GM12878 (cell line): ENCODE measurements at regions not wholly inside any gene's neighbourhood (a gene's known extent, or its start where the extent isn't known, plus 50 kb on each side); places are given as distances from the start of the nearest gene placed in this dataset.
A peak's percentile ranks its signal among the peaks of the same experiment; 100 is the strongest.

Experiments
- BACH1 ChIP-seq: fragments of 450-650 bp; IDR thresholded peaks from 2 replicates; pipeline ENCODE4 v1.6.1; 2017; ENCODE audit warnings: mild to moderate bottlenecking, borderline replicate concordance
- BHLHE40 ChIP-seq, 2 experiments: fragments of 450-650 bp in 1 of 2; IDR thresholded peaks; 2 replicates each; pipeline ENCODE4 v1.6.1; 2011 to 2017; ENCODE audit warnings: low read depth in 2 of 2, borderline replicate concordance in 1 of 2, improper control_type of control experiment in 1 of 2, low read length in 1 of 2, mild to moderate bottlenecking in 1 of 2
- BRCA1 ChIP-seq: IDR thresholded peaks from 2 replicates; pipeline ENCODE4 v1.6.1; 2011; ENCODE audit warnings: low read depth, low read length, improper control_type of control experiment
- CREB1 ChIP-seq: IDR thresholded peaks from 2 replicates; pipeline ENCODE4 v1.6.1; 2012; ENCODE audit warnings: low read depth, mild to moderate bottlenecking, inconsistent platforms
- DPF2 ChIP-seq: fragments of 450-650 bp; IDR thresholded peaks from 2 replicates; pipeline ENCODE4 v1.6.1; 2017; ENCODE audit warnings: mild to moderate bottlenecking
- EED ChIP-seq: sonication (generic); IDR thresholded peaks from 2 replicates; pipeline ENCODE4 v1.6.1; 2016; ENCODE audit warnings: antibody characterized with exemption, low read depth
- ESRRA ChIP-seq: IDR thresholded peaks from 2 replicates; pipeline ENCODE4 v1.6.1; 2012; ENCODE audit warnings: mild to moderate bottlenecking, low read length, improper control_type of control experiment
- ETV6 ChIP-seq, 2 experiments: fragments of 450-650 bp in 1 of 2; IDR thresholded peaks in 1 of 2; conservative IDR thresholded peaks in 1 of 2; 2 replicates each; pipeline ENCODE4 v1.6.1; 2014; ENCODE audit warnings: antibody characterized with exemption in 1 of 2, borderline replicate concordance in 1 of 2, low read depth in 1 of 2, mild to moderate bottlenecking in 1 of 2, moderate library complexity in 1 of 2
- IKZF1 ChIP-seq: fragments of 450-650 bp; conservative IDR thresholded peaks from 2 replicates; pipeline ENCODE4 v1.6.1; 2017; ENCODE audit warnings: antibody characterized with exemption, mild to moderate bottlenecking
- IKZF2 ChIP-seq, 2 experiments: fragments of 450-650 bp; IDR thresholded peaks; 2 replicates each; pipeline ENCODE4 v1.6.1; 2017; ENCODE audit warnings: mild to moderate bottlenecking in 2 of 2, moderate library complexity in 2 of 2
- IRF4 ChIP-seq: IDR thresholded peaks from 2 replicates; pipeline ENCODE4 v1.6.1; 2011; ENCODE audit warnings: low read depth, low read length
- JUNB ChIP-seq: IDR thresholded peaks from 2 replicates; pipeline ENCODE4 v1.6.1; 2016; ENCODE audit warnings: antibody characterized with exemption, mild to moderate bottlenecking
- MEF2A ChIP-seq: IDR thresholded peaks from 2 replicates; pipeline ENCODE4 v1.6.1; 2011; ENCODE audit warnings: low read depth, mild to moderate bottlenecking, low read length, moderate library complexity; ENCODE audit not compliant: insufficient read depth
- MTA3 ChIP-seq: IDR thresholded peaks from 2 replicates; pipeline ENCODE4 v1.6.1; 2012; ENCODE audit warnings: low read length, inconsistent platforms, borderline replicate concordance
- NFIC ChIP-seq: IDR thresholded peaks from 2 replicates; pipeline ENCODE4 v1.6.1; 2012; ENCODE audit warnings: low read depth, mild to moderate bottlenecking, inconsistent platforms, low read length, moderate library complexity
- NR2C1 ChIP-seq: fragments of 450-650 bp; IDR thresholded peaks from 2 replicates; pipeline ENCODE4 v1.6.1; 2017; ENCODE audit warnings: antibody characterized with exemption, mild to moderate bottlenecking, moderate library complexity
- PAX5 ChIP-seq: IDR thresholded peaks from 2 replicates; pipeline ENCODE4 v1.6.1; 2011; ENCODE audit warnings: low read depth, low read length, borderline replicate concordance
- RUNX3 ChIP-seq: IDR thresholded peaks from 2 replicates; pipeline ENCODE4 v1.6.1; 2012; ENCODE audit warnings: low read length, inconsistent platforms
- SMC3 ChIP-seq: IDR thresholded peaks from 2 replicates; pipeline ENCODE4 v1.6.1; 2011; ENCODE audit warnings: low read length, improper control_type of control experiment, borderline replicate concordance
- SREBF1 ChIP-seq: IDR thresholded peaks from 2 replicates; pipeline ENCODE4 v1.6.1; 2012; ENCODE audit warnings: mild to moderate bottlenecking, low read length
- TARDBP ChIP-seq: IDR thresholded peaks from 2 replicates; pipeline ENCODE4 v1.6.1; 2016; ENCODE audit warnings: borderline replicate concordance
- ZNF24 ChIP-seq: fragments of 450-650 bp; IDR thresholded peaks from 2 replicates; pipeline ENCODE4 v1.6.1; 2017; ENCODE audit warnings: antibody characterized with exemption, mild to moderate bottlenecking

DNA sequence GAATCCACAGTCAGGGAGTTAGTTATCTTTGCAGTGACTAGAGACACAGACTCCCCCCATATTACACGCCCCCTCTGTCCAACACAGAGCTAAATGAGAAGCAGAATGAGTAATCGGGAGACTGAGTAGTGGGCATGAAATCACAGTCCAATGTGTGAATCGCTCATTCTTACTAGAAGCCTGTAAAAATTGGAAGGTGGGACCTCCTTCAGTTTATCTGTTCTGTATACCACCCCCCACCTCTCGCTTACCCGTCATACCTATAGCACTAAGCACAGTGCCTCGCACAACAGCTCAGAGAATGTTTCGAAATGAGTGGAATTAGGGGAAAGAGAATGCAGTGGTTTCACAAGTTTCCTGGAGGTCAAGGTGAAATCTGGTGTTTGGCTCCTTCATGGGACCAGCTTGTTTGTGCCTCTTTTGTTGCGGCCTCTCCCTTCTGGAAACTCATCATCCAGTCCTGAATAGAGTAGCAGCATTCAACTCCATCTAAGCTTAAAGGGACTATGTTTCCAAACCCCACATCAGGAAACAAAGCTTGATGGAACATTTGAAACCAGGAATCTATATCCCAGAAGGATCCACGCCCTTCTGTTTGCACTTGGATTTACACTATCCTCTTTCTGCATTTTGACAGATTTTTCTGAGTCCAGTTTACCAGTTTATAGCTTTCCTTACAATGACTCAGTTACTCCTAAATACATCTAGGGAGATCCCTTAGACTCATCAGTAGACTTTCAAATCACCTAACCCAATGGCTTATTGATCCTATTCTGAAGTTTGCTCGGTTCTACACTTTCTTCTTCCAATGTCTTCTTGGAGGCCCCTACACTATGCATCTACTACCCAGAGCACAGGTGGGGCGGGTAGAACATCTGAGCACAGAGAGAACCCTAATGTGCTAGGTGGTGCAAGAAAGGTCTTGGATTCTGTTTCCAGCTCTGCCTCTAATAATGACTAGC is 59.2 kb upstream of the PIM1 start (continued):
- TF ChIP-seq DPF2 (0 out of 2 replicates have a peak, but pooled peaks have one; percentile 28), BHLHE40 (IDR thresholded peaks at IDR 0.05; ENCODE audit: borderline replicate concordance in 1 of 2, low read depth in 2 of 2, low read length in 1 of 2) (peak in 1 of 2 experiments; percentile 29; a peak in 1 of 4 replicates), SREBF1 (no peak), ETV6 (conservative IDR thresholded peaks at IDR 0.05 in 1 of 2, IDR thresholded peaks at IDR 0.05 in 1 of 2; ENCODE audit: borderline replicate concordance in 1 of 2, low read depth in 1 of 2) (peak in 1 of 2 experiments; percentile 36; a peak in 1 of 4 replicates), JUNB (peak; percentile 82), TARDBP (no peak), BRCA1 (no peak), NFIC (peak; percentile 52; the same call in 1 of the 2 replicates), EED (peak; percentile 67), ESRRA (no peak), CREB1 (0 out of 2 replicates have a peak, but pooled peaks have one; percentile 6), IKZF2 (IDR thresholded peaks at IDR 0.05) (peak; percentile 72 to 76), NR2C1 (no peak), ZNF24 (no peak), IRF4 (peak; percentile 83), RUNX3 (peak; percentile 71), MEF2A (no peak), PAX5 (peak; percentile 46; the same call in 1 of the 2 replicates), BACH1 (no peak), SMC3 (no peak), IKZF1 (peak; percentile 57; the same call in 1 of the 2 replicates), MTA3 (no peak; the same call in 1 of the 2 replicates)
